ENCODE measurements at regions not wholly inside any gene's neighbourhood (a gene's known extent, or its start where the extent isn't known, plus 50 kb on each side); places are given as distances from the start of the nearest gene placed in this dataset.
"Not testable (repeated sequence)": the region's sequence is repeated elsewhere in the genome, so short reads cannot be mapped to it uniquely, and the experiment has no call there.

DNA sequence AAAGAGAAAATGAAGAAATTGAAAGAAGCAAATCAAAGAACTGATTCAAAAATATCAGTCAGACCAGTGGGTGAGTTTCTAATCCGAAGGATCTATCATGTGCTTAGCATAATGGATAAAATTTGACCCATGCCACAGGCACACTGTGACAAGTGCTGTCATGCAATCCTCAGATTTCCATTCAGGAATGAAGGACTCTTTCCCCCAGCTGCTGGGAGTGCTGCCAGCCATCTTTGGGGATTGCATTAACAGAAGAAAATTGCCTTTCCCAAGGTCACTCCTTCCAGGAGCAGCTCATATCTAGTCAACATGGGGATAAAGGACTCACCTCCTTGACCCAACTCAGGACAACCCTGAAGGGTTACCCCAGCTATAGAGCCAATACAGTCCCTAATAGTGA, 316.7 kb upstream of the TBX18 start:
- DNase-seq (ENCODE audit: low read depth in 2 of 2) = no peak

GRCh38 chr6:85079761-85080160, 315.4 kb upstream of the TBX18 start:
- no peak for DNase-seq (ENCODE audit: low read depth in 2 of 2)

DNA sequence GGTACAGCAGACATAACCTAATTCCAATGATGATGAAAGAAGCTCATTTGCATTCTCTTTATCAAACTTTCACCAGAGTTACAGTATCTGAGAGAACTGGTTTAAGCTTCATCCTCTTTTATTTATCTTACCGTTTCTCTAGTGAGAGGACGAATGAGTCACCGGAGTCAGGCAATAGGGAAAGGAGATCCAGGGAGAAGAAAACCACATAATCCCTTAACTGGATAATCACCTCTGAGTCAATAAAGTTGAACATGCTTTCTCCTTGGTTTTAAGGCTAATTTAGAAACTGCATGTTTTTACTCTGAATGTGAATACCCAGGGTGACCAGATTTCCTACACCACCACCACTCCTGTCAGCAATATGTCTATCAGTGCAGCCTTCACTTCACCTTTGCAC, 313.7 kb upstream of the TBX18 start:
- no peak for DNase-seq (ENCODE audit: low read depth in 2 of 2)

- no peak for DNase-seq (ENCODE audit: low read depth in 2 of 2)
These were observed 312.7 kb upstream of the TBX18 start for GRCh38 chr6:85077098-85077497.

DNA sequence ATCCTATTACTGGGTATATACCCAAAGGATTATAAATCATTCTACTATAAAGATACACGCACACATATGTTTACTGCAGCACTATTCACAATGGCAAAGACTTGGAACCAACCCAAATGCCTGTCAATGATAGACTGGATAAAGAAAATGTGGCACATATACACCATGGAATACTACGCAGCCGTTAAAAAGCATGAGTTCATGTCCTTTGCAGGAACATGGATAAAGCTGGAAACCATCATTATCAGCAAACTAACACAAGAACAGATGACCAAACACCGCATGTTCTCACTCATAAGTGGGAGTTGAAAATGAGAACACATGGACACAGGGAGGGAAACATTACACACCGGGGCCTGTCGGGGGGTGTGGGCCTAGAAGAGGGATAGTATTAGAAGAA, 307.4 kb upstream of the TBX18 start:
- DNase-seq (ENCODE audit: low read depth in 2 of 2) = not testable (repeated sequence)

DNA sequence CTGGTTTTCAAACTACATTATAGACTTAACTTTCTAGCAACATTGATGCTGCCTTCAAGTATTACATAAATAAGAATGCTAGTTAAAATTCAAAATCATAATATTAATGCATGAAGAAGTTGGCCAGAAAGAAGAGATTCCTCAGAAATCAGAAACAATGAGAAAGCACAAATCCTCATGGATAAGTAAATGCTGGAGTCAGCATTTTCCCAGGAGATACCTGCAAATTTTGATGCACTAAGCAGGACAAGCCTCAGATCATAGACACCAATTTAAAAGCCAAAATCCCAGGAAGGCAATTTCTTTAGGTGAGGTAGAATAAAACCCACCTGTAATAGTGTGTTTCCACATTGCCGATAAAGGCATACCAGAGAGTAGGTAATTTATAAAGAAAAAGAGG, 305.2 kb upstream of the TBX18 start:
- DNase-seq (ENCODE audit: low read depth in 2 of 2) = no peak

- DNase-seq (ENCODE audit: low read depth in 2 of 2) = no peak
These were observed 303.8 kb upstream of the TBX18 start for GRCh38 chr6:85068221-85068620.

DNA sequence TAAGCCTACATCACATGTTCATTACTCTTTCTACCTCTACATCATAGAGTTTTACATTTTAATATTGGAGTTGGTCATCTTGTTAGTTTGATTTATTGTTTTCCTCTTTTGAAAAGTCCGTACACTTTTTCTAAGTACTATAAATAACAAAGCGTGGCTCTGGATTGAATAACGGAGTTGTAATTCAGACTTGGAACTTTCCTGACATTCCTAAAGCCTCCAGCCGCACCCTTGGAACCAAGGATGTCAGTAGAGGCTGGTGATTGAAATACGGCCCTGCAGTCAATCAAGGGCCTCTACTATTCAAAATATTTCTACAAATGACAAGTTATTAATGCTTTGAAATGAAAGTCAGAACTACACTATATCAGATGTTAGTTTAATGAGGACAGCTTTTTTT, 301.9 kb upstream of the TBX18 start:
- no peak for DNase-seq (ENCODE audit: low read depth in 2 of 2)

- no peak for DNase-seq (ENCODE audit: low read depth in 2 of 2)
These were observed 301.4 kb upstream of the TBX18 start for GRCh38 chr6:85065831-85066230.

GRCh38 chr6:85063611-85064010, 299.2 kb upstream of the TBX18 start:
- DNase-seq (ENCODE audit: low read depth in 2 of 2) = no peak

DNA sequence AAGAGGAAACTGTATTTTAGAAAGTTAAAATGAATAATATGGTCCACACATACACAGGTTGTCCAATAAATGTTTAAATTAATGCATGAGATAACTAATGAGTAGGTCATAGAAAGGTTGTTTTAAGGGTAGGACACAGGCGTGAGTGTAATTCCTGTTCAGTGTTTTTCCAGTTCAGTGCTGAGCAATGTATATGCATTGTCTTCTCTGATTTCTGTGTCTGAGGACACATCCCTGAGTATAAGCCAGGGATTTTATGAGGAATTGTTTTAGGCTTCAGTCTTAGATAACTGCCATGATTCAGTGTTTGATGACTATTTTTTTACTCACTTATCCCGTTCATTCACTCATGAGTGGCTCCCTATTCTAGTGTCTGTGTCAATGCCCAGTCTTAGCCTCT, 298.5 kb upstream of the TBX18 start:
- DNase-seq (ENCODE audit: low read depth in 2 of 2) = no peak

GRCh38 chr6:85058806-85059205, 294.4 kb upstream of the TBX18 start:
- DNase-seq (ENCODE audit: low read depth in 2 of 2) = no peak

DNA sequence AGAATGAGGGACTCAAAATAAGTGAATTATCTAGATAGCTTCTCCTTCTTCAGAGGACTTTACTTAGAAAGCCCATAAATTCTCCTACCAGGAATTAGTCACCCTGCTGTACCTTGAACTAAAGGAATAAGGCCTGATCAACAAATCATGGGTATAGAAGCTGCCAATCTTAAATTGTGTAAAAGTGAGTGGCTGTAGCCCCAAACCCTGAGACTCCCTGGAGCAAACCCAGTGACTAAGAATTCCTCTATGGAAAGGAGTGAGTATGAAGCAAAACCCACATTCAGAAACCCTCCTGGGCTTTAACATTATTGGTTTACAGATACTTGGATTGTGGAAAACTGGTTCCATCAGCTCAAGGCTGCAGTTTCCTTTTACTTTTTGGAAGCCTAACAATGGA, 285.8 kb upstream of the TBX18 start:
- no peak for DNase-seq (ENCODE audit: low read depth in 2 of 2)

GRCh38 chr6:85049282-85049681, 284.9 kb upstream of the TBX18 start:
- DNase-seq (ENCODE audit: low read depth in 2 of 2) = no peak

DNA sequence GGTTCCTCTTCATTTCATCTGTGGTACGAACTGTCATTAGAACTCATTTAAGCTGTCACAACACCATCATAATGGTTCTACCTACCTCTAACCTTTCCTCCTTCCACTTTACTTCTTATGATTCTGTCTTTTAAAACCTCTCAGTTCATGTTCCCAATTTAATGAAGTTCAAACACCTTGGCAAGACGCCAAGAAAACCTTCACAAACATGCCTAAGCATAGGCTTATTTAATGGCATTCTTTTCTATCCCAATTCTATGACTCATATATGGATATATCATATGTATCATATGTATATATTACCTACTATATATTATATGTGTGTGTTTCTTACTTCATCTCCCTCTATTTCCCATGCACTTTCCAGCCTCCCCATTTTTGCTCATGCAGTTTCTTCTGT, 283.4 kb upstream of the TBX18 start:
- DNase-seq (ENCODE audit: low read depth in 2 of 2) = no peak

GRCh38 chr6:85045767-85046166, 281.4 kb upstream of the TBX18 start:
- not testable (repeated sequence) for DNase-seq (ENCODE audit: low read depth in 2 of 2)

DNA sequence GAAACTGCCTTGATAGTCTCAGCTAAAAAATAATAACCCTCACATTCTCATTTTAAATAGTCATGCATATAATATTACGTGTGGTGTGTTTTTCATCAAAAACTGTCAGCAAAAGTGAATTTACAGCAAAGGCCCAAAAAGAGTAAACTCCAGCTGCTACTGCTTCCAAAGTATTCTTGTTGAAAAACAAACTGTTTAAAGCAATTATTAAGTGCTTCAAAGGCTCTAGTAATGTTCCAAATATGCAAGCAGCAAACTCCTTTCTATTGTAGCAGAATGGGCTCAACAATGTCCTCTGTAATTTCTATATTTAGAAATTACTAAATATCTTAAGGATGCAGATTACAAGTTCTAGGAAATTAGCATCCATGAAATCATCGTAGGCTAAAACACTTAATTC, 280.0 kb upstream of the TBX18 start:
- no peak for DNase-seq (ENCODE audit: low read depth in 2 of 2)

- no peak for DNase-seq (ENCODE audit: low read depth in 2 of 2)
These were observed 277.0 kb upstream of the TBX18 start for GRCh38 chr6:85041376-85041775.

DNA sequence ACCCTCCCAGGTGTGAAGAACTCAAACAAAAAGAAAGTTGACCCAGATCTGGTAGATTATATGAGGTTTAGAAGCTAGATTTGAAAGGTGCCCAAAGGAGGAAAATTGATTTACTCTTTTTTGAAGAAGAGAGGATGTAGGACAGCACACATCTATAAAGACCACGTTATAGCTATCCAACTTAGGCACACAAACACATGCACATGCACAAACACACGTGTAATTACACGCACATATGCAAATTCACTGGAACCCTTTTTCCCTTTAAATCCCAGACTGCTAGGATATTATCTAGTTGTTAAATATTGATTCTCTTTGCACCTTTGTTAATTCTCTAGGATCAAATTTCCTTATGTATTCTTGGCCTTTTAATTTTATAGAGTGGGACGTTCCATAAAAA, 272.8 kb upstream of the TBX18 start:
- no peak for DNase-seq (ENCODE audit: low read depth in 2 of 2)

GRCh38 chr6:85035766-85036165, 271.4 kb upstream of the TBX18 start:
- no peak for DNase-seq (ENCODE audit: low read depth in 2 of 2)

DNA sequence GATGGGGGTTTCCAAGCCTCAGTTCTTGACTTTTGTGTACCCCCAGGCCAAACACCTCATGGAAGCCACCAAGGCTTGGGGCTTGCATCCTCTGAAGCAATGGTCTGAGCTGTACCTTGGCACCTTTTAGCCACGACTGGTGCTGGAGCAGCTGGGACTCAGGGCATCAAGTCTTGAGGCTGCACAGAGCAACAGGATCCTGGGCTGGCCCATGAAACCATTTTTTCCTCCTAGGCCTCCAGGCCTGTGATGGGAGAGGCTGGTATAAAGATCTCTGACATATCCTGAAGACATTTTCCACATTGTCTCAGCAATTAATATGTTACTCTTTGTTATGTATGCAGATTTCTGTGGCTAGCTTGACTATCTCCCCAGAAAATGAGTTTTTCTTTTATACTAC, 269.1 kb upstream of the TBX18 start:
- DNase-seq (ENCODE audit: low read depth in 2 of 2) = no peak

- DNase-seq (ENCODE audit: low read depth in 2 of 2) = no peak
These were observed 261.6 kb upstream of the TBX18 start for GRCh38 chr6:85026021-85026420.

GRCh38 chr6:85023721-85024120, 259.3 kb upstream of the TBX18 start:
- DNase-seq (ENCODE audit: low read depth in 2 of 2) = no peak

GRCh38 chr6:85017352-85017751, 253.0 kb upstream of the TBX18 start:
- DNase-seq (ENCODE audit: low read depth in 2 of 2) = no peak

DNA sequence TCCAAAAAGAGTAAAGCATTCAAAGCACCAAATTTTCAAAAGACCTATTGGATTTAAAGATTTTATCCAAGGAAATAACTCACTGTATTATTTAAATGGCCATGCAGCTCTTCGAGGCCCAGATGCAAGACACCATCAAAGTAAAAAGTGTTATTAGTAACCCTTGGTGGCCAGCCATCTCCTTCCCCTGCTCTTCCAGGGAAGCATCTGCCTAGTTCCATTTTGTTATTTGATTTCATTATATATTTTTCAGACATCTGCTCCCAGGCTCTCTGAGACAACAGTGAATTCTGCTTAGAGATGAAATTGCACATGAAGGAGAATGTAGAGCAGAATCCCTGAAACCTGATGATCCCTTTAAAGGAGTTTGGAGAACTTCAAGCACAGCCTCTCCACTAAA, 252.3 kb upstream of the TBX18 start:
- DNase-seq (ENCODE audit: low read depth in 2 of 2) = no peak
